HFF-Myc (cell line): ENCODE measurements at regions not wholly inside any gene's neighbourhood (a gene's known extent, or its start where the extent isn't known, plus 50 kb on each side); places are given as distances from the start of the nearest gene placed in this dataset.

ENCODE experiments used
- DNase-seq: peaks from one replicate; pipeline ENCODE4 v3.0.0-alpha.2; 2011; ENCODE audit warnings: low read depth; ENCODE audit errors: extremely low read depth
- H3K4me3 ChIP-seq: replicated peaks from 2 replicates; pipeline ENCODE4 v1.5.1; 2011; ENCODE audit warnings: low read depth, mild to moderate bottlenecking, control low read depth, low read length
- TF ChIP-seq, protein P1 (sequence below): IDR thresholded peaks from 2 replicates; pipeline ENCODE4 v1.5.1; 2012; ENCODE audit warnings: mild to moderate bottlenecking, low read depth, low read length, control low read depth; ENCODE audit errors: missing control alignments

DNA sequence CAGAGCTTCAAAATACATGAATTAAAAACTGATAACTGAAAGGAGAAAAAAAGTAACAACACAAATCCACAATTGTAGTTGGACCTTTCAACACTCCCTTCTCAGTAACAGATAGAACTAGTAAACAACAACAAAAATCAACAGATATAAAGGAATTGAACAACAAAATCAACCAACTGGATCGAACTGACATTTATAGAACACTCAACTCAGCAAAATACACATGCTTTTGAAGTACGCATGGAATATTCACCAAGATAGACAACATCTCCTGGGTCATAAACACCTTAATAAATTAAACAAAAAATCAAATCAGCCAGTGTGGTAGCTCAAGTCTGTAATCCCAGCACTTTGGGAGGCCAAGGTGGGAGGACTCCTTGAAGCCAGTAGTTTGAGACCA, 63.3 kb downstream of the ILRUN start:
- TF ChIP-seq, protein P1, sequence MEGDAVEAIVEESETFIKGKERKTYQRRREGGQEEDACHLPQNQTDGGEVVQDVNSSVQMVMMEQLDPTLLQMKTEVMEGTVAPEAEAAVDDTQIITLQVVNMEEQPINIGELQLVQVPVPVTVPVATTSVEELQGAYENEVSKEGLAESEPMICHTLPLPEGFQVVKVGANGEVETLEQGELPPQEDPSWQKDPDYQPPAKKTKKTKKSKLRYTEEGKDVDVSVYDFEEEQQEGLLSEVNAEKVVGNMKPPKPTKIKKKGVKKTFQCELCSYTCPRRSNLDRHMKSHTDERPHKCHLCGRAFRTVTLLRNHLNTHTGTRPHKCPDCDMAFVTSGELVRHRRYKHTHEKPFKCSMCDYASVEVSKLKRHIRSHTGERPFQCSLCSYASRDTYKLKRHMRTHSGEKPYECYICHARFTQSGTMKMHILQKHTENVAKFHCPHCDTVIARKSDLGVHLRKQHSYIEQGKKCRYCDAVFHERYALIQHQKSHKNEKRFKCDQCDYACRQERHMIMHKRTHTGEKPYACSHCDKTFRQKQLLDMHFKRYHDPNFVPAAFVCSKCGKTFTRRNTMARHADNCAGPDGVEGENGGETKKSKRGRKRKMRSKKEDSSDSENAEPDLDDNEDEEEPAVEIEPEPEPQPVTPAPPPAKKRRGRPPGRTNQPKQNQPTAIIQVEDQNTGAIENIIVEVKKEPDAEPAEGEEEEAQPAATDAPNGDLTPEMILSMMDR, result no peak
- no peak for DNase-seq
- no peak overlapping the region for H3K4me3 ChIP-seq

DNA sequence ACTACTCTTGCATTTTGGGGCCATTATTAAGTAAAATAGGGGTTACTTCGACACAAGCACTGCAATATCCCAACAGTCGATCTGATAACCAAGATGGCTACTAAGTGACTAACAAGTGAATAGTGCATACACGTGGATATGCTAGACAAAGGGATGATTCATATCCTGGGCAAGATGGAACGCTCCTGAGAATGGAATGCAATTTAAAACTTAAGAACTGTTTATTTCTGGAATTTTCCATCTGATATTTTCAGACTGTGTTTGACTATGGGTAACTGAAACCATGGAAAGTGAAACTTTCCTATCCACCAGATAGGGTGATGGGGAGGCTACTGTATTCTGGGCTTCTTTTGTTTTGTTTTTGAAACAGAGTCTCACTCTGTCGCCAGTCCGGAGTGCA, 66.5 kb downstream of the ILRUN start:
- H3K4me3 ChIP-seq, result no peak overlapping the region
- DNase-seq, result peak; percentile 73
- TF ChIP-seq, protein P1, result no peak

DNA sequence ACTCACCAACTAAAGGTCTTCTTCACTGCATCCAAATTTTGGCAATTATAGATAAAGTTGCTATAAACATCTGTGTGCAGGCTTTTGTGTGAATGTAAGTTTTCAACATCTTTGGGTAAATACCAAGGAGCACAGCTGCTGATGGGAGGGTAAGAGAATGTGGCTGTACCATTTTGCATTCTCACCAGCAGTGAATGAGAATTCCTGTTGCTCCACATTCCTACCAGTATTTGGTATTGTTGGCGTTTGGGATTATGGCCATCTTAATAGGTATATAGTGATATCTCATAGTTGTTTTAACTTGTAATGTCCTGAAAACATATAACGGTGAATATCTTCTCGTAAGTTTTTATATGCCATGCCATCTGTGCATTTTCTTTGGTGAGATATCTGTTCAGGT, 69.3 kb downstream of the ILRUN start:
- TF ChIP-seq, protein P1, result no peak
- no peak overlapping the region for H3K4me3 ChIP-seq
- DNase-seq, result no peak

DNA sequence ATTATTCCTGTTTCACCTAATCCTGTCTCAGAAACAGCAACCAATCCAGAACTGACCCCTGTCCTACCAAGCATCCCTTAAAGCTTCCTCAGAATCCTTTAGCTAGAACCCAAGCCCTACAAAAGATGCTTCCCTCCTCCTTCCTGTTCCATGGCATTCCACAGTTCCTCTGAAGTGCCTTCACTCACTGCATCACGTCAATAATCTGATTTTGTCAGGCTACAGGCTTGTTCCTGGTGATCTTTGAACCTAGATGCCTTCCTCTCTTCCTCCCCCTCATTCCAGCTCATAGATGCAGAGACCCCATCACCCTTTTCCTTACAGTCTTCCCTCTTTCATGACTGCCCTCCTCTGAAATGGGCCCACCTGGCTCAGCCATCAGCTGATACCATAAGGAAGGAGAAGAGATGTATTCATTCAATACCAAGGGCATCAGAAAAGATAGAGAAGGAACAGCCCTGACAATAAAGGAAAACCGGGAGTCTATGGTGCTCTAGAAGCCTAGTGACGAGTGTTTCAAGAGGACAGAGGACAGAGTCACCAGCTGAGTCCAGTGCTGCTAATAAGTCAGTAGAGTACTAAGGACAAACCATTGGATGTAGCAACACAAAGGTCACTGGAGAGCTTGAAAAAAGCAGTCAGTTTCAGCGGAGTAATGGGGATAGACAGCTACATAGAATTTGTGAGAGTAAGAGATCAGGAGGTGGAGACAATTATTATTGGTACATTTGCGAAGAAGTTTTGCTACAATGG, 62.5 kb upstream of the SPDEF start:
- TF ChIP-seq, protein P1, result no peak
- no peak overlapping the region for H3K4me3 ChIP-seq
- no peak for DNase-seq

DNA sequence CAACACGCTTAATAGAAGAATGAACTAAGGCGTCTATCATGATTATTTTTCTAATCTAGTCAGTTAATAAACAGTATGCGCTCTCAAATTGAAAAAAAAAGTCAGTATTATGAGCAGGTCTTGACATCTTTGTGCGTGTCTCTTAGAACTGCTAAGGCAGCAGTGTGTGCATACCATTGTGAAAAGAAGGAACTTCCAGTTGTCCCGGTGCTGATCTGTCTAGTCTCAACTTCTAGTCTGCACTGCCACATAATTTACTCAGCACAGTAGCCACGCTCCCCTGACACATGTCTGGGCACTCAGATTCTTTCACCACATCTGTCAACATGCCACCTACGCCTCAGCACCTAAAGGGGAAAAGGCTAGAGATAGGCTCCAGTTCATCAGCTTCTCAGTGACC, 61.1 kb upstream of the SPDEF start:
- H3K4me3 ChIP-seq, result no peak overlapping the region
- DNase-seq, result no peak
- TF ChIP-seq, protein P1, result no peak

DNA sequence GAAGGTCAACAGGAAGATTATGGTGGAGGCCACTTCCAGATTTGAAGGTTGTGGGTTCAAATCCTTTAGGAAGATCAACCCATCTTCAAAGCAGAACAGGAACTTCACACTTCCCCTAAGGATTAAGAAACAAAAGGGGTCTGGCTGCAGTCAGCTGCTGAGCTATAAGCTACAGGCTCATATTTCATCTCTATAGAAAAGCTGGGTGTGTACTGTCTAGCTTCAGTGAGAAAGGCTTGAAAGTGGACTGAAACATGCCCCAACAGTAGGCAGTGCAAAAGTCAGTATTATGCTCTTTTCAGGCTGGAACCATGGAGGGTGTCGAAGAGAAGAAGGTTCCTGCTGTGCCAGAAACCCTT, 60.1 kb upstream of the SPDEF start:
- no peak overlapping the region for H3K4me3 ChIP-seq
- TF ChIP-seq, protein P1, result no peak
- DNase-seq, result no peak
